Central memory CD4-positive, alpha-beta T cell (primary cell): ENCODE measurements at regions not wholly inside any gene's neighbourhood (a gene's known extent, or its start where the extent isn't known, plus 50 kb on each side); places are given as distances from the start of the nearest gene placed in this dataset.
"Not testable (repeated sequence)": the region's sequence is repeated elsewhere in the genome, so short reads cannot be mapped to it uniquely, and the experiment has no call there.

Source experiments
- DNase-seq: peaks from one replicate; pipeline ENCODE4 v3.0.0; 2022

GRCh38 chr15:79492065-79492464 lies 59.9 kb downstream of the MINAR1 start:
- DNase-seq = no peak

- DNase-seq = no peak
Observed at GRCh38 chr15:79494384-79494909, 62.3 kb downstream of the MINAR1 start.

GRCh38 chr15:79494963-79495755 lies 63.0 kb downstream of the MINAR1 start:
- DNase-seq = no peak

- no peak for DNase-seq
Observed at GRCh38 chr15:79495775-79496174, 63.6 kb downstream of the MINAR1 start.

- no peak for DNase-seq
Observed at GRCh38 chr15:79496838-79497237, 64.7 kb downstream of the MINAR1 start.

- no peak for DNase-seq
Observed at GRCh38 chr15:79501086-79501485, 69.0 kb downstream of the MINAR1 start.

- no peak for DNase-seq
Observed at GRCh38 chr15:79505956-79506355, 73.8 kb downstream of the MINAR1 start.

GRCh38 chr15:79512844-79513243 lies 80.7 kb downstream of the MINAR1 start:
- DNase-seq = not testable (repeated sequence)

GRCh38 chr15:79513417-79513816 lies 81.3 kb downstream of the MINAR1 start:
- no peak for DNase-seq

- no peak for DNase-seq
Observed at GRCh38 chr15:79513940-79514339, 81.8 kb downstream of the MINAR1 start.

GRCh38 chr15:79515300-79516027 lies 83.3 kb downstream of the MINAR1 start:
- DNase-seq = no peak

- DNase-seq = no peak
Observed at GRCh38 chr15:79516155-79516554, 84.0 kb downstream of the MINAR1 start.

GRCh38 chr15:79516646-79517045 lies 84.5 kb downstream of the MINAR1 start:
- DNase-seq = no peak

- no peak for DNase-seq
Observed at GRCh38 chr15:79519628-79520027, 87.5 kb downstream of the MINAR1 start.

- DNase-seq = no peak
Observed at GRCh38 chr15:79520654-79521053, 88.5 kb downstream of the MINAR1 start.

- DNase-seq = no peak
Observed at GRCh38 chr15:79522656-79523055, 90.5 kb downstream of the MINAR1 start.

GRCh38 chr15:79523266-79523665 lies 91.1 kb downstream of the MINAR1 start:
- DNase-seq = no peak

GRCh38 chr15:79524531-79524930 lies 92.4 kb downstream of the MINAR1 start:
- no peak for DNase-seq

- DNase-seq = no peak
Observed at GRCh38 chr15:79526376-79526775, 94.2 kb downstream of the MINAR1 start.

GRCh38 chr15:79527821-79528220 lies 95.7 kb downstream of the MINAR1 start:
- DNase-seq = no peak

- DNase-seq = no peak
Observed at GRCh38 chr15:79529157-79529785, 97.1 kb downstream of the MINAR1 start.

GRCh38 chr15:79535536-79535935 lies 103.4 kb downstream of the MINAR1 start:
- no peak for DNase-seq

- DNase-seq = no peak
Observed at GRCh38 chr15:79538527-79538926, 106.4 kb downstream of the MINAR1 start.

GRCh38 chr15:79539401-79539800 lies 107.3 kb downstream of the MINAR1 start:
- DNase-seq = no peak
